T-helper 22 cell (primary cell): ENCODE measurements at regions not wholly inside any gene's neighbourhood (a gene's known extent, or its start where the extent isn't known, plus 50 kb on each side); places are given as distances from the start of the nearest gene placed in this dataset.
"Not testable (repeated sequence)": the region's sequence is repeated elsewhere in the genome, so short reads cannot be mapped to it uniquely, and the experiment has no call there.

ENCODE experiments used
- DNase-seq: peaks from one replicate; pipeline ENCODE4 v3.0.0-alpha.2; 2020; ENCODE audit warnings: low read depth

GRCh38 chr5:159456722-159457465 is 126.6 kb upstream of the IL12B start:
- no peak for DNase-seq

- no peak for DNase-seq
These were observed 128.0 kb upstream of the IL12B start for GRCh38 chr5:159458217-159458711.

GRCh38 chr5:159459132-159459627 is 128.9 kb upstream of the IL12B start:
- DNase-seq: no peak

- DNase-seq: no peak
These were observed 129.8 kb upstream of the IL12B start for GRCh38 chr5:159459951-159460538.

- DNase-seq: no peak
These were observed 133.5 kb upstream of the IL12B start for GRCh38 chr5:159463590-159464321.

GRCh38 chr5:159465604-159466003 is 135.3 kb upstream of the IL12B start:
- DNase-seq: no peak

- DNase-seq: no peak
These were observed 137.4 kb upstream of the IL12B start for GRCh38 chr5:159467666-159468065.

GRCh38 chr5:159469496-159470372 is 139.4 kb upstream of the IL12B start:
- DNase-seq: no peak

GRCh38 chr5:159471904-159472303 is 141.6 kb upstream of the IL12B start:
- DNase-seq: no peak

GRCh38 chr5:159475026-159475425 is 144.7 kb upstream of the IL12B start:
- no peak for DNase-seq

GRCh38 chr5:159478950-159479349 is 148.7 kb upstream of the IL12B start:
- DNase-seq: no peak

- DNase-seq: no peak
These were observed 150.6 kb upstream of the IL12B start for GRCh38 chr5:159480849-159481248.

- no peak for DNase-seq
These were observed 151.5 kb upstream of the IL12B start for GRCh38 chr5:159481751-159482150.

GRCh38 chr5:159486836-159487235 is 156.5 kb upstream of the IL12B start:
- DNase-seq: no peak

- no peak for DNase-seq
These were observed 158.2 kb upstream of the IL12B start for GRCh38 chr5:159488516-159488915.

- no peak for DNase-seq
These were observed 159.5 kb upstream of the IL12B start for GRCh38 chr5:159489779-159490178.

- no peak for DNase-seq
These were observed 160.2 kb upstream of the IL12B start for GRCh38 chr5:159490507-159490906.

- no peak for DNase-seq
These were observed 163.4 kb upstream of the IL12B start for GRCh38 chr5:159493696-159494095.

GRCh38 chr5:159496773-159497172 is 166.5 kb upstream of the IL12B start:
- DNase-seq: no peak

- DNase-seq: no peak
These were observed 166.9 kb upstream of the IL12B start for GRCh38 chr5:159497221-159497620.

- DNase-seq: no peak
These were observed 168.3 kb upstream of the IL12B start for GRCh38 chr5:159498630-159499029.

GRCh38 chr5:159502116-159502515 is 171.8 kb upstream of the IL12B start:
- DNase-seq: not testable (repeated sequence)
